ENCODE measurements at regions not wholly inside any gene's neighbourhood (a gene's known extent, or its start where the extent isn't known, plus 50 kb on each side); places are given as distances from the start of the nearest gene placed in this dataset.

DNA sequence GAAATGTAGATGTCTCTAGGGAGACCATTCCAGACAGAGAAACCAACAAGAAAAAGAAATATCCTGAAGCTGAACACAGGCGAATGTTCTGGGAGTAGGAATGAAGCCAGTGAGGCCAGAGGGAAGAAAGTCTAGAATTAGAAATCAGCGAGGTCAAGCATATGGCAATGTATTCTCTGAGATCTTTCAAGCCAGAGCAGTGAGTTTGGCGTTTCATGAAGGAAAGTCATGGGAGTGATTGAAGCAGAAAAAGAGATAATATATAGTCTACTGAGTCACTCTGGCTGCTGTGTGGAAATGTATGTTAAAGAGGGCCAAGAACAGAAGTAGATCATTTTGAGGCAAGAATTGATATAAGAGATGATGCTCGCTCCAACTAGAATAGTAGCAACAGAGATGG lies 576.0 kb downstream of the PCDH17 start:
- intact Hi-C loops (cut with micrococcal nuclease; ENCODE audit: unreplicated experiment), result no loop called here
- POLR2A ChIA-PET, result no interaction called here
- no peaks in the 10 kb centered on the region for H3K79me2 ChIP-seq (ENCODE audit: control insufficient read depth, insufficient read depth, low read length)
- no peaks in the 10 kb centered on the region for H3K36me3 ChIP-seq (ENCODE audit: control insufficient read depth in 2 of 2, insufficient read depth in 2 of 2, low read length in 1 of 2)
- no peak for DNase-seq (ENCODE audit: low read depth, low spot score)
- BruUV-seq (replicated peaks), result no TSS peak
- SMC1A ChIA-PET (ENCODE audit: uncharacterized antibody, unreplicated experiment), result no interaction called here
- no peak for ATAC-seq
- H3K9ac ChIP-seq (ENCODE audit: control insufficient read depth, insufficient read depth, low read length), result no peak overlapping the region
- no peak overlapping the region for H3K27ac ChIP-seq (ENCODE audit: control insufficient read depth, insufficient read depth)
- no peak for FAIRE-seq
- in situ Hi-C loops (cut with MboI), result no loop called here
- TF ChIP-seq FOXM1 (IDR thresholded peaks at IDR 0.05; ENCODE audit: low read depth, low read length), result no peak
- TF ChIP-seq FOXK2 (IDR thresholded peaks at IDR 0.05), result no peak
- TF ChIP-seq, protein P1, sequence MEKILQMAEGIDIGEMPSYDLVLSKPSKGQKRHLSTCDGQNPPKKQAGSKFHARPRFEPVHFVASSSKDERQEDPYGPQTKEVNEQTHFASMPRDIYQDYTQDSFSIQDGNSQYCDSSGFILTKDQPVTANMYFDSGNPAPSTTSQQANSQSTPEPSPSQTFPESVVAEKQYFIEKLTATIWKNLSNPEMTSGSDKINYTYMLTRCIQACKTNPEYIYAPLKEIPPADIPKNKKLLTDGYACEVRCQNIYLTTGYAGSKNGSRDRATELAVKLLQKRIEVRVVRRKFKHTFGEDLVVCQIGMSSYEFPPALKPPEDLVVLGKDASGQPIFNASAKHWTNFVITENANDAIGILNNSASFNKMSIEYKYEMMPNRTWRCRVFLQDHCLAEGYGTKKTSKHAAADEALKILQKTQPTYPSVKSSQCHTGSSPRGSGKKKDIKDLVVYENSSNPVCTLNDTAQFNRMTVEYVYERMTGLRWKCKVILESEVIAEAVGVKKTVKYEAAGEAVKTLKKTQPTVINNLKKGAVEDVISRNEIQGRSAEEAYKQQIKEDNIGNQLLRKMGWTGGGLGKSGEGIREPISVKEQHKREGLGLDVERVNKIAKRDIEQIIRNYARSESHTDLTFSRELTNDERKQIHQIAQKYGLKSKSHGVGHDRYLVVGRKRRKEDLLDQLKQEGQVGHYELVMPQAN (conservative IDR thresholded peaks at IDR 0.05), result no peak
- TF ChIP-seq, protein P2, sequence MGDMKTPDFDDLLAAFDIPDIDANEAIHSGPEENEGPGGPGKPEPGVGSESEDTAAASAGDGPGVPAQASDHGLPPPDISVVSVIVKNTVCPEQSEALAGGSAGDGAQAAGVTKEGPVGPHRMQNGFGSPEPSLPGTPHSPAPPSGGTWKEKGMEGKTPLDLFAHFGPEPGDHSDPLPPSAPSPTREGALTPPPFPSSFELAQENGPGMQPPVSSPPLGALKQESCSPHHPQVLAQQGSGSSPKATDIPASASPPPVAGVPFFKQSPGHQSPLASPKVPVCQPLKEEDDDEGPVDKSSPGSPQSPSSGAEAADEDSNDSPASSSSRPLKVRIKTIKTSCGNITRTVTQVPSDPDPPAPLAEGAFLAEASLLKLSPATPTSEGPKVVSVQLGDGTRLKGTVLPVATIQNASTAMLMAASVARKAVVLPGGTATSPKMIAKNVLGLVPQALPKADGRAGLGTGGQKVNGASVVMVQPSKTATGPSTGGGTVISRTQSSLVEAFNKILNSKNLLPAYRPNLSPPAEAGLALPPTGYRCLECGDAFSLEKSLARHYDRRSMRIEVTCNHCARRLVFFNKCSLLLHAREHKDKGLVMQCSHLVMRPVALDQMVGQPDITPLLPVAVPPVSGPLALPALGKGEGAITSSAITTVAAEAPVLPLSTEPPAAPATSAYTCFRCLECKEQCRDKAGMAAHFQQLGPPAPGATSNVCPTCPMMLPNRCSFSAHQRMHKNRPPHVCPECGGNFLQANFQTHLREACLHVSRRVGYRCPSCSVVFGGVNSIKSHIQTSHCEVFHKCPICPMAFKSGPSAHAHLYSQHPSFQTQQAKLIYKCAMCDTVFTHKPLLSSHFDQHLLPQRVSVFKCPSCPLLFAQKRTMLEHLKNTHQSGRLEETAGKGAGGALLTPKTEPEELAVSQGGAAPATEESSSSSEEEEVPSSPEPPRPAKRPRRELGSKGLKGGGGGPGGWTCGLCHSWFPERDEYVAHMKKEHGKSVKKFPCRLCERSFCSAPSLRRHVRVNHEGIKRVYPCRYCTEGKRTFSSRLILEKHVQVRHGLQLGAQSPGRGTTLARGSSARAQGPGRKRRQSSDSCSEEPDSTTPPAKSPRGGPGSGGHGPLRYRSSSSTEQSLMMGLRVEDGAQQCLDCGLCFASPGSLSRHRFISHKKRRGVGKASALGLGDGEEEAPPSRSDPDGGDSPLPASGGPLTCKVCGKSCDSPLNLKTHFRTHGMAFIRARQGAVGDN (IDR thresholded peaks at IDR 0.05), result no peak
- no peak for TF ChIP-seq WRNIP1 (IDR thresholded peaks at IDR 0.05; ENCODE audit: borderline replicate concordance, low read depth, low read length)
- TF ChIP-seq RUNX3 (IDR thresholded peaks at IDR 0.05; ENCODE audit: low read length), result no peak
- TF ChIP-seq, protein P3, sequence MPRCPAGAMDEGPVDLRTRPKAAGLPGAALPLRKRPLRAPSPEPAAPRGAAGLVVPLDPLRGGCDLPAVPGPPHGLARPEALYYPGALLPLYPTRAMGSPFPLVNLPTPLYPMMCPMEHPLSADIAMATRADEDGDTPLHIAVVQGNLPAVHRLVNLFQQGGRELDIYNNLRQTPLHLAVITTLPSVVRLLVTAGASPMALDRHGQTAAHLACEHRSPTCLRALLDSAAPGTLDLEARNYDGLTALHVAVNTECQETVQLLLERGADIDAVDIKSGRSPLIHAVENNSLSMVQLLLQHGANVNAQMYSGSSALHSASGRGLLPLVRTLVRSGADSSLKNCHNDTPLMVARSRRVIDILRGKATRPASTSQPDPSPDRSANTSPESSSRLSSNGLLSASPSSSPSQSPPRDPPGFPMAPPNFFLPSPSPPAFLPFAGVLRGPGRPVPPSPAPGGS (IDR thresholded peaks at IDR 0.05; ENCODE audit: borderline replicate concordance, insufficient read depth, low read depth, low read length, poor library complexity, severe bottlenecking), result no peak
- TF ChIP-seq POU2F2 (IDR thresholded peaks at IDR 0.05; ENCODE audit: borderline replicate concordance, low read depth, low read length), result no peak
- TF ChIP-seq ZZZ3 (IDR thresholded peaks at IDR 0.05; ENCODE audit: control insufficient read depth, insufficient read length, low read depth), result no peak
- no peaks in the 10 kb centered on the region for H3K9me3 ChIP-seq (replicated peaks; ENCODE audit: control insufficient read depth, insufficient read depth, low read length)
- no peak overlapping the region for H3K4me3 ChIP-seq
- WGBS (ENCODE audit: insufficient coverage, insufficient replicate concordance, low lambda C conversion rate, missing lambda C conversion rate), result 2% methylated on average over 4 of the region's 4 CpGs
- H3K4me2 ChIP-seq (ENCODE audit: control insufficient read depth, insufficient read depth), result no peak overlapping the region
- CTCF ChIA-PET, result no interaction called here
- no peaks in the 10 kb centered on the region for H3K27me3 ChIP-seq (replicated peaks in 1 of 2; ENCODE audit: control insufficient read depth in 2 of 2, insufficient read depth in 2 of 2, low read length in 1 of 2)
- no peaks in the 10 kb centered on the region for H3K4me1 ChIP-seq (ENCODE audit: control insufficient read depth, insufficient read depth, low read length)
- H2AFZ ChIP-seq (ENCODE audit: control insufficient read depth, low read depth, low read length), result no peak overlapping the region
- H4K20me1 ChIP-seq (ENCODE audit: control insufficient read depth, insufficient read depth), result no peaks in the 10 kb centered on the region
- RAD21 ChIA-PET (ENCODE audit: unreplicated experiment), result no interaction called here
